ENCODE measurements at regions not wholly inside any gene's neighbourhood (a gene's known extent, or its start where the extent isn't known, plus 50 kb on each side); places are given as distances from the start of the nearest gene placed in this dataset.

GRCh38 chr6:71507183-71507582 is 218.6 kb downstream of the OGFRL1 start:
- H3K4me3 ChIP-seq: no peak overlapping the region
- no peaks in the 10 kb centered on the region for H3K9me3 ChIP-seq
- H3K36me3 ChIP-seq: no peaks in the 10 kb centered on the region
- no peak overlapping the region for H3K27ac ChIP-seq
- intact Hi-C loops (cut with DNase I): no loop called here
- no peak for DNase-seq (ENCODE audit: extremely low spot score in 2 of 2)
- TF ChIP-seq POLR2A (IDR thresholded peaks at IDR 0.05) (no peak), POLR2AphosphoS5 (IDR thresholded peaks at IDR 0.05; ENCODE audit: insufficient read depth in 1 of 2, low read depth in 1 of 2) (no peak)
- TF ChIP-seq, protein P1, sequence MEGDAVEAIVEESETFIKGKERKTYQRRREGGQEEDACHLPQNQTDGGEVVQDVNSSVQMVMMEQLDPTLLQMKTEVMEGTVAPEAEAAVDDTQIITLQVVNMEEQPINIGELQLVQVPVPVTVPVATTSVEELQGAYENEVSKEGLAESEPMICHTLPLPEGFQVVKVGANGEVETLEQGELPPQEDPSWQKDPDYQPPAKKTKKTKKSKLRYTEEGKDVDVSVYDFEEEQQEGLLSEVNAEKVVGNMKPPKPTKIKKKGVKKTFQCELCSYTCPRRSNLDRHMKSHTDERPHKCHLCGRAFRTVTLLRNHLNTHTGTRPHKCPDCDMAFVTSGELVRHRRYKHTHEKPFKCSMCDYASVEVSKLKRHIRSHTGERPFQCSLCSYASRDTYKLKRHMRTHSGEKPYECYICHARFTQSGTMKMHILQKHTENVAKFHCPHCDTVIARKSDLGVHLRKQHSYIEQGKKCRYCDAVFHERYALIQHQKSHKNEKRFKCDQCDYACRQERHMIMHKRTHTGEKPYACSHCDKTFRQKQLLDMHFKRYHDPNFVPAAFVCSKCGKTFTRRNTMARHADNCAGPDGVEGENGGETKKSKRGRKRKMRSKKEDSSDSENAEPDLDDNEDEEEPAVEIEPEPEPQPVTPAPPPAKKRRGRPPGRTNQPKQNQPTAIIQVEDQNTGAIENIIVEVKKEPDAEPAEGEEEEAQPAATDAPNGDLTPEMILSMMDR (IDR thresholded peaks at IDR 0.05): no peak
- no peaks in the 10 kb centered on the region for H3K4me1 ChIP-seq
- H3K27me3 ChIP-seq: no peaks in the 10 kb centered on the region

GRCh38 chr6:71509191-71510005 is 220.8 kb downstream of the OGFRL1 start:
- H3K27me3 ChIP-seq: no peaks in the 10 kb centered on the region
- TF ChIP-seq, protein P1 (IDR thresholded peaks at IDR 0.05): no peak
- TF ChIP-seq POLR2AphosphoS5 (IDR thresholded peaks at IDR 0.05; ENCODE audit: insufficient read depth in 1 of 2, low read depth in 1 of 2) (no peak), POLR2A (IDR thresholded peaks at IDR 0.05) (no peak)
- H3K27ac ChIP-seq: no peak overlapping the region
- no peaks in the 10 kb centered on the region for H3K36me3 ChIP-seq
- H3K4me3 ChIP-seq: no peak overlapping the region
- H3K4me1 ChIP-seq: no peaks in the 10 kb centered on the region
- intact Hi-C loops (cut with DNase I): no loop called here
- DNase-seq (ENCODE audit: extremely low spot score in 2 of 2): no peak
- no peaks in the 10 kb centered on the region for H3K9me3 ChIP-seq

DNA sequence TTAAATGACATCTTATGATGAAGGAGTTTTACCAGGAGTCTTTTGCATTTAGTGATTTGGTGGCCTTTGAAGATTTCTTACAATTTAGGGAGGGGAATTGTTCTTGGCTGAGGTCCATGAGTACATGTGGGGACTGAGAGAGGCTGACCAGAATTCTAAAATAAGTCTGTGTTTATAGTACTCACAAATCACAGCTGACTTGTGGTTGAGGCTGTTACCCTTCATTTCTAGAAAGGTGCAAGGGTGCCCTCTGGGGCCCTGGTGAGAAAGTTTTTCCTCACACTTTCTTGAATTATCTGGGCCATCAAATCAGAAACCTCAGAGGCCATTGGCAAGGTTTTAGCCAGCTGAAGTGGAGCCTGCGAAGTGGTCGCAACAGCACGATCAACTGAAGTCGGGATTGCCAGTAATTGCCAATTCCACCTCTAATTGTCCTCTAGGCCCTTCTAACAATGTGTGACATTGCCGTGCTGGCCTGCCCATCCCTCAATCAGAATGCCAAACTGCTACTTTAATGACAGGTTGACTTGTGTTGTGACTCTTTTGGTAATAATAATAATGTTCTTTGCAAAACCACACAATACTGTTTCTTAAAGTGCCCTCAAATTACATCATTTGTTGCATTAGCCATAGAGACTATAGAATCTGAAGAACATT is 221.6 kb downstream of the OGFRL1 start:
- no peak overlapping the region for H3K4me3 ChIP-seq
- H3K36me3 ChIP-seq: no peaks in the 10 kb centered on the region
- TF ChIP-seq, protein P1 (IDR thresholded peaks at IDR 0.05): peak in 2 of 3 experiments; percentile 35 to 52
- no peak for TF ChIP-seq POLR2AphosphoS5 (IDR thresholded peaks at IDR 0.05; ENCODE audit: insufficient read depth in 1 of 2, low read depth in 1 of 2)
- intact Hi-C loops (cut with DNase I): no loop called here
- no peaks in the 10 kb centered on the region for H3K4me1 ChIP-seq
- no peak for DNase-seq (ENCODE audit: extremely low spot score in 2 of 2)
- H3K27me3 ChIP-seq: no peaks in the 10 kb centered on the region
- H3K9me3 ChIP-seq: no peaks in the 10 kb centered on the region
- no peak overlapping the region for H3K27ac ChIP-seq

DNA sequence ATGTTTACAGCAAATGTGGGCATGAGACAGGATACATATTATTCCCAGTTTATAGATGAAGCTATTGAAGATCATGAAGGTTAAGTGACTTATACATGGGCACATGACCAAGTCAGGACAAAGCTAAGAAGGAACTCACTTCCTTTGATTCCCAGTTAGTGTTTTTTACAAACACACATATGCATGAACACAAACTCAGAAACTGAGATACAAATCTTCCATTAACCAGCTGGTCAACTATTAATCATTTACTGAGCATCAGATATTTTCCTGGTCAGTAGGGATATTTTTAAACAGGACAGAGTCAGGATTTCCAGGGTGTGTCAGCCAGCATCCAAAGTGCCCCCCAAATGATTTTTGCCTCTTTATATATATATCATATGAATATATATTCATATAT is 222.2 kb downstream of the OGFRL1 start:
- H3K27me3 ChIP-seq: no peaks in the 10 kb centered on the region
- H3K4me1 ChIP-seq: no peaks in the 10 kb centered on the region
- no peak overlapping the region for H3K4me3 ChIP-seq
- no peak overlapping the region for H3K27ac ChIP-seq
- no peaks in the 10 kb centered on the region for H3K36me3 ChIP-seq
- DNase-seq (ENCODE audit: extremely low spot score in 2 of 2): no peak
- H3K9me3 ChIP-seq: no peaks in the 10 kb centered on the region
- intact Hi-C loops (cut with DNase I): no loop called here
- TF ChIP-seq, protein P1 (IDR thresholded peaks at IDR 0.05): no peak
- TF ChIP-seq POLR2A (IDR thresholded peaks at IDR 0.05): no peak
- TF ChIP-seq POLR2AphosphoS5 (IDR thresholded peaks at IDR 0.05; ENCODE audit: insufficient read depth in 1 of 2, low read depth in 1 of 2): no peak

- TF ChIP-seq POLR2A (IDR thresholded peaks at IDR 0.05) (no peak), POLR2AphosphoS5 (IDR thresholded peaks at IDR 0.05; ENCODE audit: insufficient read depth in 1 of 2, low read depth in 1 of 2) (no peak)
- TF ChIP-seq, protein P1 (IDR thresholded peaks at IDR 0.05): no peak
- no peaks in the 10 kb centered on the region for H3K4me1 ChIP-seq
- no peak for DNase-seq (ENCODE audit: extremely low spot score in 2 of 2)
- intact Hi-C loops (cut with DNase I): no loop called here
- no peak overlapping the region for H3K4me3 ChIP-seq
- H3K9me3 ChIP-seq: no peaks in the 10 kb centered on the region
- H3K27me3 ChIP-seq: no peaks in the 10 kb centered on the region
- no peaks in the 10 kb centered on the region for H3K36me3 ChIP-seq
- no peak overlapping the region for H3K27ac ChIP-seq
Measured at GRCh38 chr6:71512256-71512655, 223.6 kb downstream of the OGFRL1 start.
